ENCODE measurements at regions not wholly inside any gene's neighbourhood (a gene's known extent, or its start where the extent isn't known, plus 50 kb on each side); places are given as distances from the start of the nearest gene placed in this dataset.

DNA sequence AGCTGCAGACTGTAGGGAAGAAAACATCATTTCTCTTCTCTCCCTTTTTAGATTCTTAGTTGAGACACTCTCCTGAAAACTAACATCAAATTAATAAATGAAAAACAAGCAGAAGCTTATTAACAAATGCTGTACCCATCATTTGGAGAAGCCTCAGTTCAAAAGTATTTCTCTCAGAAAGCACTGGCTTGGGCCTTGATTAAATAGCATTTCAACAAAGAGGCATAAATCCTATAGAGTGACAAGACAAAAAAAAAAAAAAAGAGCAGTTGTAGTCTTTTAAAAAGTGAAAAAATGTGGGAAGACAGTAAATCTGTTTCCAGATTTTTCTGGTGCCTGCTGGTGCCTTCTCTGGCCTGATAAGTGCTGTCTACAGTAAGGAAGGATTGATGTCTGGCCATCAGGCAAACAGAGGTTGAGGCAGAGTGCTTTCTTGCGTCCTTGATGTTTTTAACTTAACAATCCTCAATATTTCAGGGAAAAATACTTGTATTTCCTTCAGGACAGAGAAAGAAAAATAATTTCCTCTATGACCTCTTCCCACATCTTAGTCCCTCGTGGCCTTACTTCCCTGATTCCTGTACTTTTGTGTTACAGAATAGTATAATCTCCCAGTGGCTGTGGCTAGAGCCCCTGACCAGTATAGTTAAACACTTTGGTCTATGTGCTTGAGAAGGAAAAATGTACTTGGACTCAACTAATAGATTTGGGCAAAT is 300.5 kb downstream of the HGF start:
- Mint-ChIP-seq H3K9me3 (no peaks in the 10 kb centered on the region), H3K27ac (peak overlapping the region; percentile 25)

GRCh38 chr7:81468526-81468925 is 301.3 kb downstream of the HGF start:
- no peaks in the 10 kb centered on the region for H3K9me3 Mint-ChIP-seq
- no peak overlapping the region for H3K4me3 Mint-ChIP-seq
- peak overlapping the region; percentile 25 for H3K27ac Mint-ChIP-seq
- no peak for TF ChIP-seq CTCF (conservative IDR thresholded peaks at IDR 0.05)
- H3K27me3 Mint-ChIP-seq, result no peaks in the 10 kb centered on the region
- no peaks in the 10 kb centered on the region for H3K36me3 Mint-ChIP-seq
- H3K4me1 Mint-ChIP-seq (ENCODE audit: unreplicated experiment), result peaks cover 17% of the 10 kb centered on the region
- DNase-seq (ENCODE audit: extremely low spot score, unreplicated experiment), result no peak

More for the DNA sequence above, 300.5 kb downstream of the HGF start:
- H3K36me3 Mint-ChIP-seq, result no peaks in the 10 kb centered on the region
- H3K4me1 Mint-ChIP-seq (ENCODE audit: unreplicated experiment), result peaks cover 17% of the 10 kb centered on the region
- no peak overlapping the region for H3K4me3 Mint-ChIP-seq
- no peak for TF ChIP-seq CTCF (conservative IDR thresholded peaks at IDR 0.05)
- H3K27me3 Mint-ChIP-seq, result no peaks in the 10 kb centered on the region
- DNase-seq (ENCODE audit: extremely low spot score, unreplicated experiment), result no peak

- DNase-seq (ENCODE audit: extremely low spot score, unreplicated experiment), result no peak
- H3K27me3 Mint-ChIP-seq, result no peaks in the 10 kb centered on the region
- H3K36me3 Mint-ChIP-seq, result no peaks in the 10 kb centered on the region
- no peak overlapping the region for H3K4me3 Mint-ChIP-seq
- peaks cover 17% of the 10 kb centered on the region for H3K4me1 Mint-ChIP-seq (ENCODE audit: unreplicated experiment)
- no peak for TF ChIP-seq CTCF (conservative IDR thresholded peaks at IDR 0.05)
- H3K27ac Mint-ChIP-seq, result no peak overlapping the region
- no peaks in the 10 kb centered on the region for H3K9me3 Mint-ChIP-seq
Measured at GRCh38 chr7:81467964-81468363, 301.9 kb downstream of the HGF start.

- H3K27me3 Mint-ChIP-seq, result no peaks in the 10 kb centered on the region
- no peak overlapping the region for H3K27ac Mint-ChIP-seq
- H3K4me3 Mint-ChIP-seq, result no peak overlapping the region
- no peak for DNase-seq (ENCODE audit: extremely low spot score, unreplicated experiment)
- no peaks in the 10 kb centered on the region for H3K9me3 Mint-ChIP-seq
- no peak for TF ChIP-seq CTCF (conservative IDR thresholded peaks at IDR 0.05)
- H3K4me1 Mint-ChIP-seq (ENCODE audit: unreplicated experiment), result no peaks in the 10 kb centered on the region
- H3K36me3 Mint-ChIP-seq, result no peaks in the 10 kb centered on the region
Measured at GRCh38 chr7:81462672-81463071, 307.2 kb downstream of the HGF start.

DNA sequence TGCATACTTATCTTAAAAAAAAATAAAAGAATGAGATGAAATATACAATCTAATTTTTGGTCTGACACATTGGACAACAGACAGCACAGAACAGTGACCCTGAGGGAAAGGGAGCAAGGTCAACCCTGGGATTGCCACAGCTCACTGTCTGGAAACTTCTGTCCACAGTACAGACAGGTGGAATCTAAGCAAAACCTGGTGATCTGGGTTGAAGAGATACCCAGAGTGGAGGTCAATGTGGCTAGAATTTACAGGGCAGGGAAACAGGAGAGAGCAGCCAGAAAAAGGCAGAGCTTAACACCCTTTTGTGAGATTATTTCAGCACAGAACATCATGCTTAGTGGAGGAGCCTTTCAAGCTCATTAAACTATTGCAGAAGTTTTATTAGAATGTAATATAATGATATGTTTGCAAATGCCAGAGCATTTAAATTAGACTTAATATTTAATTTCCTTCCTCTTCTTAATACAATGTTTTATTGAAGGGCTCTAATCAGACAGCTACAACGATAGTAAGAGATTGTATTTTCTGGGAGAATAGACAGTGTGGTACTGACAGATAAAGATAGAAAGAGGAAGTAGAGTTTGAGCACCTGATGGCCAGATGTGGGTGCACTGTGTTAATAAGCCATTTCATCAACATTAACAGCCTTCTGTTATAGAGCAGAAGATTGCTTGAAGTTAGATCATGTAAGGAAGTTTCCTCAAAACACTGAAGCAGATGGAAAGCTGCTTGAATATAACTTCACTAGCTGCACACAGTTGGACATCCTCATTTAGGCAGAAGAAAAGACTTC is 309.4 kb downstream of the HGF start:
- no peaks in the 10 kb centered on the region for H3K27me3 Mint-ChIP-seq
- no peaks in the 10 kb centered on the region for H3K36me3 Mint-ChIP-seq
- TF ChIP-seq CTCF (conservative IDR thresholded peaks at IDR 0.05), result no peak
- DNase-seq (ENCODE audit: extremely low spot score, unreplicated experiment), result no peak
- H3K4me3 Mint-ChIP-seq, result no peak overlapping the region
- H3K4me1 Mint-ChIP-seq (ENCODE audit: unreplicated experiment), result no peaks in the 10 kb centered on the region
- no peak overlapping the region for H3K27ac Mint-ChIP-seq
- H3K9me3 Mint-ChIP-seq, result no peaks in the 10 kb centered on the region

Data from type B pancreatic cell (in vitro differentiated cells).